CD8-positive, alpha-beta memory T cell (primary cell): ENCODE measurements at regions not wholly inside any gene's neighbourhood (a gene's known extent, or its start where the extent isn't known, plus 50 kb on each side); places are given as distances from the start of the nearest gene placed in this dataset.

Experiments
- CTCF ChIA-PET: fragments of 350-600 bp; sonication (Branson Sonifier 250); formaldehyde crosslinking; loops from one replicate; lab custom pipeline; 2021; ENCODE audit warnings: antibody characterized with exemption; lab: Charles Lee
- POLR2A ChIA-PET: fragments of 350-600 bp; sonication (Branson Sonifier 250); formaldehyde crosslinking; loops from one replicate; lab custom pipeline; 2021; ENCODE audit warnings: antibody characterized with exemption; lab: Charles Lee
- DNase-seq, 5 donors: peaks; one replicate each; pipeline versions ENCODE4 v3.0.0 to v3.0.0-alpha.2; 2020 to 2022; ENCODE audit warnings: mixed read lengths in 1 of 5
- H3K27ac ChIP-seq: one replicate; pipeline ENCODE4 v1.7.0; 2013; ENCODE audit warnings: low read depth, mild to moderate bottlenecking, low read length, moderate library complexity
- H3K27me3 ChIP-seq: 2 replicates; pipeline ENCODE4 v1.7.0; 2013; ENCODE audit warnings: low read length, mild to moderate bottlenecking; ENCODE audit not compliant: insufficient read depth, poor library complexity, severe bottlenecking
- H3K36me3 ChIP-seq: 2 replicates; pipeline ENCODE4 v1.7.0; 2013; ENCODE audit warnings: mild to moderate bottlenecking, low read length, moderate library complexity; ENCODE audit not compliant: insufficient read depth
- H3K4me1 ChIP-seq: 2 replicates; pipeline ENCODE4 v1.7.0; 2013; ENCODE audit warnings: mild to moderate bottlenecking, low read length, moderate library complexity; ENCODE audit not compliant: insufficient read depth
- H3K4me3 ChIP-seq: 2 replicates; pipeline ENCODE4 v1.7.0; 2013; ENCODE audit warnings: mild to moderate bottlenecking, low read length
- H3K9me3 ChIP-seq: 2 replicates; pipeline ENCODE4 v1.7.0; 2013; ENCODE audit warnings: mild to moderate bottlenecking, low read length
- H3K27ac Mint-ChIP-seq, 8 donors: one replicate each; pipeline ENCODE4 v1.8.0; 2020 to 2021; ENCODE audit warnings: mixed read lengths in 8 of 8, mild to moderate bottlenecking in 6 of 8, inconsistent platforms in 3 of 8, moderate library complexity in 3 of 8
- H3K27me3 Mint-ChIP-seq, 2 donors: one replicate each; pipeline ENCODE4 v1.8.0; 2020 to 2021; ENCODE audit warnings: mixed read lengths in 2 of 2, mild to moderate bottlenecking in 1 of 2, moderate library complexity in 1 of 2
- H3K36me3 Mint-ChIP-seq, 3 donors: one replicate each; pipeline ENCODE4 v1.8.0; 2020 to 2021; ENCODE audit warnings: mixed read lengths in 3 of 3, inconsistent platforms in 1 of 3, mild to moderate bottlenecking in 1 of 3
- H3K4me1 Mint-ChIP-seq, 3 donors: one replicate each; pipeline ENCODE4 v1.8.0; 2020 to 2021; ENCODE audit warnings: mixed read lengths in 3 of 3, inconsistent platforms in 1 of 3, mild to moderate bottlenecking in 1 of 3
- H3K4me3 Mint-ChIP-seq, 7 donors: one replicate each; pipeline ENCODE4 v1.8.0; 2020 to 2021; ENCODE audit warnings: mixed read lengths in 7 of 7, mild to moderate bottlenecking in 6 of 7, moderate library complexity in 4 of 7, inconsistent platforms in 2 of 7
- H3K9me3 Mint-ChIP-seq, 5 donors: one replicate each; pipeline ENCODE4 v1.8.0; 2020 to 2022; ENCODE audit warnings: mixed read lengths in 5 of 5, mild to moderate bottlenecking in 3 of 5, moderate library complexity in 2 of 5, inconsistent platforms in 1 of 5

GRCh38 chr9:109934857-109935215, 154.8 kb downstream of the PALM2AKAP2 start:
- no peak overlapping the region for H3K4me3 Mint-ChIP-seq
- no peak for DNase-seq
- H3K4me1 ChIP-seq: peaks cover 8% of the 10 kb centered on the region
- H3K27ac Mint-ChIP-seq: no peak overlapping the region
- H3K9me3 ChIP-seq: no peaks in the 10 kb centered on the region
- ChIA-PET POLR2A (no interaction called here), CTCF (no interaction called here)
- H3K36me3 Mint-ChIP-seq: no peaks in the 10 kb centered on the region
- H3K27me3 ChIP-seq: no peaks in the 10 kb centered on the region
- H3K27ac ChIP-seq: no peak overlapping the region
- H3K4me3 ChIP-seq: no peak overlapping the region
- H3K27me3 Mint-ChIP-seq: peaks cover 12 to 15% of the 10 kb centered on the region in 2 donors
- H3K4me1 Mint-ChIP-seq: no peaks in the 10 kb centered on the region
- H3K9me3 Mint-ChIP-seq: no peaks in the 10 kb centered on the region
- no peaks in the 10 kb centered on the region for H3K36me3 ChIP-seq

- Histone ChIP-seq H3K9me3 (no peaks in the 10 kb centered on the region), H3K4me1 (peaks cover 8% of the 10 kb centered on the region), H3K36me3 (no peaks in the 10 kb centered on the region), H3K4me3 (no peak overlapping the region), H3K27ac (no peak overlapping the region), H3K27me3 (no peaks in the 10 kb centered on the region)
- Mint-ChIP-seq H3K27ac (no peak overlapping the region), H3K4me3 (no peak overlapping the region), H3K9me3 (no peaks in the 10 kb centered on the region), H3K27me3 (peaks cover 12% of the 10 kb centered on the region in 2 donors), H3K4me1 (no peaks in the 10 kb centered on the region), H3K36me3 (no peaks in the 10 kb centered on the region)
- ChIA-PET CTCF (no interaction called here), POLR2A (no interaction called here)
- no peak for DNase-seq
Observed at GRCh38 chr9:109935406-109936087, 155.5 kb downstream of the PALM2AKAP2 start.

- no peak for DNase-seq
Observed at GRCh38 chr9:109937861-109938453, 158.0 kb downstream of the PALM2AKAP2 start.

GRCh38 chr9:109939698-109940342, 159.8 kb downstream of the PALM2AKAP2 start:
- no peak overlapping the region for H3K27ac ChIP-seq
- H3K36me3 ChIP-seq: no peaks in the 10 kb centered on the region
- peaks cover 8% of the 10 kb centered on the region for H3K4me1 ChIP-seq
- Mint-ChIP-seq H3K4me3 (no peak overlapping the region), H3K9me3 (peaks cover 0 to 4% (median 0%) of the 10 kb centered on the region in 5 donors), H3K27me3 (peaks cover 5 to 7% of the 10 kb centered on the region in 2 donors), H3K4me1 (no peaks in the 10 kb centered on the region), H3K36me3 (no peaks in the 10 kb centered on the region), H3K27ac (no peak overlapping the region)
- ChIA-PET CTCF (no interaction called here), POLR2A (no interaction called here)
- H3K27me3 ChIP-seq: no peaks in the 10 kb centered on the region
- no peak overlapping the region for H3K4me3 ChIP-seq
- H3K9me3 ChIP-seq: no peaks in the 10 kb centered on the region
- DNase-seq: no peak

More at GRCh38 chr9:109937861-109938453, 158.0 kb downstream of the PALM2AKAP2 start:
- Histone ChIP-seq H3K4me1 (peaks cover 8% of the 10 kb centered on the region), H3K9me3 (no peaks in the 10 kb centered on the region), H3K36me3 (no peaks in the 10 kb centered on the region), H3K4me3 (no peak overlapping the region), H3K27ac (no peak overlapping the region), H3K27me3 (no peaks in the 10 kb centered on the region)
- POLR2A ChIA-PET: no interaction called here
- CTCF ChIA-PET: no interaction called here
- Mint-ChIP-seq H3K36me3 (no peaks in the 10 kb centered on the region), H3K4me1 (no peaks in the 10 kb centered on the region), H3K27me3 (peaks cover 0 to 5% of the 10 kb centered on the region in 2 donors), H3K9me3 (no peaks in the 10 kb centered on the region), H3K4me3 (no peak overlapping the region), H3K27ac (no peak overlapping the region)

GRCh38 chr9:109940561-109940960, 160.6 kb downstream of the PALM2AKAP2 start:
- DNase-seq: no peak
- Histone ChIP-seq H3K9me3 (no peaks in the 10 kb centered on the region), H3K36me3 (no peaks in the 10 kb centered on the region), H3K27me3 (no peaks in the 10 kb centered on the region), H3K4me1 (peaks cover 8% of the 10 kb centered on the region), H3K27ac (no peak overlapping the region), H3K4me3 (no peak overlapping the region)
- no peak overlapping the region for H3K4me3 Mint-ChIP-seq
- no peak overlapping the region for H3K27ac Mint-ChIP-seq
- H3K4me1 Mint-ChIP-seq: no peaks in the 10 kb centered on the region
- H3K9me3 Mint-ChIP-seq: peaks cover 0 to 4% (median 0%) of the 10 kb centered on the region in 5 donors
- POLR2A ChIA-PET: no interaction called here
- CTCF ChIA-PET: no interaction called here
- H3K27me3 Mint-ChIP-seq: peaks cover 5 to 10% of the 10 kb centered on the region in 2 donors
- no peaks in the 10 kb centered on the region for H3K36me3 Mint-ChIP-seq

- Histone ChIP-seq H3K4me3 (no peak overlapping the region), H3K36me3 (no peaks in the 10 kb centered on the region), H3K27me3 (no peaks in the 10 kb centered on the region), H3K9me3 (no peaks in the 10 kb centered on the region), H3K4me1 (peaks cover 8% of the 10 kb centered on the region), H3K27ac (no peak overlapping the region)
- H3K4me3 Mint-ChIP-seq: no peak overlapping the region
- no peak for DNase-seq
- peaks cover 0 to 4% (median 0%) of the 10 kb centered on the region in 5 donors for H3K9me3 Mint-ChIP-seq
- CTCF ChIA-PET: no interaction called here
- H3K27me3 Mint-ChIP-seq: peaks cover 4 to 12% of the 10 kb centered on the region in 2 donors
- no peaks in the 10 kb centered on the region for H3K4me1 Mint-ChIP-seq
- no peaks in the 10 kb centered on the region for H3K36me3 Mint-ChIP-seq
- H3K27ac Mint-ChIP-seq: no peak overlapping the region
- POLR2A ChIA-PET: no interaction called here
Observed at GRCh38 chr9:109941771-109942170, 161.8 kb downstream of the PALM2AKAP2 start.

GRCh38 chr9:109945573-109945972, 165.6 kb downstream of the PALM2AKAP2 start:
- CTCF ChIA-PET: no interaction called here

GRCh38 chr9:109948453-109948852, 168.5 kb downstream of the PALM2AKAP2 start:
- peaks cover 8% of the 10 kb centered on the region for H3K4me1 ChIP-seq
- no peak overlapping the region for H3K4me3 ChIP-seq
- H3K36me3 ChIP-seq: no peaks in the 10 kb centered on the region
- ChIA-PET POLR2A (no interaction called here), CTCF (no interaction called here)
- no peak overlapping the region for H3K4me3 Mint-ChIP-seq
- no peaks in the 10 kb centered on the region for H3K9me3 ChIP-seq
- H3K36me3 Mint-ChIP-seq: no peaks in the 10 kb centered on the region
- no peak overlapping the region for H3K27ac ChIP-seq
- H3K4me1 Mint-ChIP-seq: peaks cover 0 to 11% (median 4%) of the 10 kb centered on the region in 3 donors
- peaks cover 3 to 10% of the 10 kb centered on the region in 2 donors for H3K27me3 Mint-ChIP-seq
- no peak overlapping the region for H3K27ac Mint-ChIP-seq
- H3K9me3 Mint-ChIP-seq: peaks cover 0 to 4% (median 0%) of the 10 kb centered on the region in 5 donors
- DNase-seq: no peak
- no peaks in the 10 kb centered on the region for H3K27me3 ChIP-seq

More at GRCh38 chr9:109945573-109945972, 165.6 kb downstream of the PALM2AKAP2 start:
- H3K27me3 Mint-ChIP-seq: peaks cover 0 to 12% of the 10 kb centered on the region in 2 donors
- no peak overlapping the region for H3K4me3 Mint-ChIP-seq
- H3K4me1 Mint-ChIP-seq: peaks cover 0 to under 1% (median 0%) of the 10 kb centered on the region in 3 donors
- H3K27ac Mint-ChIP-seq: no peak overlapping the region
- POLR2A ChIA-PET: no interaction called here
- Histone ChIP-seq H3K36me3 (no peaks in the 10 kb centered on the region), H3K4me1 (no peaks in the 10 kb centered on the region), H3K27ac (no peak overlapping the region), H3K27me3 (no peaks in the 10 kb centered on the region), H3K4me3 (no peak overlapping the region), H3K9me3 (no peaks in the 10 kb centered on the region)
- DNase-seq: no peak
- no peaks in the 10 kb centered on the region for H3K36me3 Mint-ChIP-seq
- H3K9me3 Mint-ChIP-seq: peaks cover 0 to 4% (median 0%) of the 10 kb centered on the region in 5 donors
